Cerebellar nuclear complex (tissue), 1 donor: ENCODE measurements at regions not wholly inside any gene's neighbourhood (a gene's known extent, or its start where the extent isn't known, plus 50 kb on each side); places are given as distances from the start of the nearest gene placed in this dataset.

Source experiments
- DNase-seq, 2 experiments: peaks; one replicate each; lab custom pipeline; 2025; lab: John Stamatoyannopoulos, UW

DNA sequence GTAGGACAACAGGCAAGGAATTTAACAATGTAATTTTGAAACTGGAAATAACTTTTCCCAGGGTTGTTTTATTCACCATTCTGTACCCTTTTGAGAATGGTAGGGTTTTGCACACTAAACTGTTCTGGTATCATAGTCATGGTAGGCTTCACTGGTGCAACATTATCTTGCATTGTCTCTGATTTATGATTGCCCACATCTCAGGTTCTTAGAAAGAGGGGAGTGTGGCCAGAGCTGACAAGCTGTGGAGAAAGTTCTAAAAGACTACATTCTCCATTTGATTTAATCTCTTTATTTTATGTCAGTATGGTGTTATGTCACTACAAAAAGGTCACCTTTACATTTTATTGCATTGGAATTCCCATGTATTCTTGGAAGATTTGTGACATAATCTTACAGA is 447.3 kb downstream of the GRIA2 start:
- DNase-seq: no peak

DNA sequence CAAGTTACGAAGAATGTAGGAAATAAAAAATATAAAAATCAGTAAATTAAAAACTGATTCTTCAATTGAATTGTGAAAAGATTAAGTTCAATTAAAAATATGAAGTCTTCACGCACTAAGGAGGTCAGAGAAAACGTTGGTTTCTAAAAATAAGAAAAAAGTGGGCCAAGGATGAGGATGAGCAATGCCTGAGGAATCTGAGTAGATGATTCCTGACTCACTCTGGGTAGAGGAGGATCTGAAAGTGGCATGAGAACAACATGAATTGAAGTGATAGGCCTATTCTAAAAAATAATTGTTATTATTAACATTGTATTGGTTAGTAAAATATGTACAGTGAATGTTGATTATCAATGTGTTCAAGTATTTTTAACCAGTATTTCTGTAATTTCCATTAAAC is 444.2 kb downstream of the GRIA2 start:
- DNase-seq: no peak

DNA sequence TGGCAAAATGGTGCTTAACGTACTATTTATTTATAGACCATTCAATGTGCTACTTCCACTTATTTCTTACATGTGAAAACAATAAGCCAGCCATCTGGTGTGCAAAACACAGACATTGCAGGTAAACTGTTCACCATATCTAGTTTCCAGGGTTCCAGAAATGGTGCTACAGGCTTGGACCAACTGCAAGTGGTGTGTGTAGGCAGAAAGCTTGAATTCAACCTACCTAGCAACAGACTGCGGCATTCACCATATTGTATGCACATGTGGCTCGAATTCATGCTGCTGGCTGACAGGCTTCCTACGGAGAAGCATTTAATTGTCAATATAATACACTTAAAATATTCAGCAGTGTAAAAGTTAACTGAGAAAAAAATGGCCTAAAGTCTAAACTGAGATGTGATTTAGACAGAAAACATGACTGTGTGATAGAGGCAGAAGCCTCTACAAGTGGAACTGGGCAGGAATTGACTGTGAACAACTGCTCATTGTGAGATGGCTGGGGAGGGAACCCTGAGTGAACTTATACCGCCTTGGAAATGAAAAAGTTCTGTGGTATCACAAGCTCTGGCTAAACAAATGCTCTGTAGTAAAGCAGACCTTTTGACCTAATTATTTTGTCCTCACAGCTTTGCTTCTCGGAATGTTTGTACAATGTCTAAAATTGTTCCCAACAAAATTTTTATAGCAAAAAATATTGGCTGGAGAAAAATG is 434.7 kb downstream of the GRIA2 start:
- no peak for DNase-seq

DNA sequence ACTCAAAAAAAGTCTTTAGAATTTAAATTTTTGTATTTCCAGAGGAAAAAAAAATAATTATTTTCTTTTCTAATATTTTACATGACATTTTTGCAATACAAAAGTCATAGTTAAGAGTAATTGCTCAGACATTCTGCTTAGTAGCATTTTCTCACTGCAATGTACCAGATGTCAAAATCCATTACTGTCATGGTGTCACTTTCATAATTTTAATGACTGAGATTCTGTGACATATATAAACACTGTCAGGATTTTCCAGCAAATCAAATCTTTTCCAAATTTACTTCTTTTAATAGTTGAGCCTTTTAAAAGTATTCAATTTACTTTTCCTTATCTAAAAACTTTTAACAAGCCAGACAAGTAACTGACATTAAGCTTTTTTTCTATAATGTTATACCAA is 422.7 kb downstream of the GRIA2 start:
- DNase-seq: no peak

DNA sequence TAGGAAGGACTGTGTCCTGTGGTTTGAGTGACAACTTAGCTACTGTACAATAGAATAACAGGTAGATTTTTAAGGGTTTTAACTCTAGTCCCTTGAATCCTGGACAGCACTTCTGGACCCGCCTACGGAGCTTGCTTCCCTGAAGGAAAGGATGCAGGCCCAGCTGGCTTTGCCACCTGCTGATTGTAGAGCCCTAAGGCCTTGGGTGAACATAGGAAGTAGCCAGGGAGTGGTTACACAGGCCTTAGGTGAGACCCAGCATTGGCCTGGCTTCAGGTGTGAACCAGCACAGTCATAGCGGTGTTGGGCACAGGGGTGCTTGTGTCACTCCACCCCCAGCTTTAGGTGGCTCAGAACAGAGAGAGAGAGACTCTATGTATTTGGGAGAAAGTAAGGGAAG is 413.5 kb downstream of the GRIA2 start:
- DNase-seq: no peak

DNA sequence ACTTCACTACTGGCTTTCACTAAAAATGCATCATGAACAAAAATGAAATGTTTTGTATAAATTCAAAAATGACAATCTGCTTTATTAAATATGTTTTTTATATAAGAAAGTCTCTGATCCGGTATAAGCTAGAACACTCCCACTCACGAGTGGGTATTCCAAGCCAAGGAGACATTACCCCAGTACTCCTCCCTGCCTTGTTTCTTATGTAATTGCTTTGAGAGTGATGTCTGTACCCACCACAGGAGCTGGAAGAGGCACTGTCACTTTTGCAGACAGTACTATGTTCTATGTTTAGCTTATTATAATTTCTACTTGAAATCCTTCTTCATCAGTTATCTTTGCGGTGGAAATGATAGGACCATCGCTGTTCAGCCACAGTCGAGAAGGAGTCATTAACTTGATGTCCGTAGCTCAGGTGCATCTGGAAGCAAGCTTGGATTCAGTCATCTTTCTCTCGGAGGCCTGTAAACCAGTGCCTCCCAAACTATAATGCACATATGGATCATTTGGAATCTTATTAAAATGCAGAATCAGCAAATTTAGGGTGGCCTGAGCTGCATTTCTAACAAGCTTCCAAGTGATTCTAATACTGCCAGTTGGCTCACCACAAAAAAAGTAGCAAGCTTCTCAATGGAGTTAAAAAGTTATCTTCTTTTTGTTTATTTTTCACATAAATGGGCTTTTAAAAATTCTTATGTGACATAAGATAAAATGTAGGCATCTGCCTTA is 396.4 kb downstream of the GRIA2 start:
- no peak for DNase-seq

DNA sequence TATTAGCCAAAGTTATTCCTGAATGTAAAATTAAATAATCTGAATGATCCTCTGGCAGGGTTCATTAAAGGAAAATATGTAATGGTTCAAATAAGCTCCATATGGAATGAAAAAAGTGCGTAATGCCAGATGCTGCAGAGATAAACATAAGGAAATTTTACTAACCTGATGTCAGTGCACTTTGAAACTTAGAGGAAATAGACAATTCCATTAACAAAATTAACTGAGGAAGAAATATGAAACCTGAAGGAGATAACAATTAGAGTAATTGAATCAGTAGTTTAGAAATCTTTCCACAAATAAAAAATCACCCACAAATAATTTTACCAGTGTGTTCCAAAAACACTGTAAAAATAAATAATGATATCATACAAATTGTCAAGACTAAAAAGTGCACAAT is 387.5 kb downstream of the GRIA2 start:
- DNase-seq: no peak

DNA sequence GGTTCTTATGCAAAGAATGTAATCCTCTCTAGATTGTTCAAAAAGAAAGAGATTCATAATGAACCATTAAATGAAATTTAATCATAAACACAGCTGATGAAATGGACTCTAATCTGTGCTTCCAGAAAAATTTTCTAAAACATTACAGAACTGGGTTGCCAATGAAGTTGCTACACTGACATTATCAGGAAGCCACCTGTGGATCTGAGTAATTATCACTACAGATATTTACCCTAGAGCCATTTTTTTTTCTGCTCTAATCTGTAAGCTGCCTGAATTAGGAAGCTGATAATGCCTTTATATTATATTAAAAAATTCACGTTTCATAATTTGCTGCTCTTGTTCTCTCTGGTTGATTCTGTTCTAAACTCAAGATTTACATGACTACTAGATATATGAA is 380.1 kb downstream of the GRIA2 start:
- no peak for DNase-seq

DNA sequence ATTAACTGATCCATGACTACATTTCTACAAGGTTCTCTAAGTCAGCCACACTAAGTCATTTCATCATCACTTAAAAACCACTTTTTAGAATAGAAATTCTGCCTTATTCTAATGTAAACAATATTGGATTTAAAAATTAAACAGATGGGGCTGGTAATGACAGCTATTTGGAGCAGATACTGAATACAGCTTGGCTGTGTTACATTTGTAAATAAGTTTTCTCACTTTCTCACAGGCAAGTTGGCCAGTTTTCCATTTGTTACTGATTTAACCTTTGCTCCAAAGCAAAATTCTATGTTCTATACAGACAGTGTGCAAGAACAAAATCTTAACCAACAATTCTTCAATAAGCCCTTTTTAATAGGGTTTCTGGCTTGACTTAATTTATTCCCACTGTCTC is 370.7 kb downstream of the GRIA2 start:
- DNase-seq: no peak

DNA sequence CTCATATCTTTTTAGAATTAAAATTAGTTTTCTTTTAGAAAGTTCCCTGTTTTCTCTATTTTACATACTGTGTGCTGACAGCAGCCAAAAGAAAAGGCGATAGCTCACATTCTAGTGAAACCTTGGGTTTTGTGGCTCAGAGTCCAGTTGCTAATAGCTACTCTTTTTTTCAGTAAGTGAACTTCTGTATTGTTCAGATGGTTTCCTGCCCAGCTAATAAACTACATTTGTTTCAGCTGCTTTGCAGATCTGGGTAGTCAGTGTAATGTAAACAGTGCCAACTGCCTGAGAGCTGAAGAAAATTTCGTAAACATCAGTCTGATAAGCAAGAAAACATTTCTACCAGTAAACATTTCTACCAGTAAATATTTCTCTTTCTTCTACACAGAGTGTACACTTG is 370.2 kb downstream of the GRIA2 start:
- DNase-seq: no peak

DNA sequence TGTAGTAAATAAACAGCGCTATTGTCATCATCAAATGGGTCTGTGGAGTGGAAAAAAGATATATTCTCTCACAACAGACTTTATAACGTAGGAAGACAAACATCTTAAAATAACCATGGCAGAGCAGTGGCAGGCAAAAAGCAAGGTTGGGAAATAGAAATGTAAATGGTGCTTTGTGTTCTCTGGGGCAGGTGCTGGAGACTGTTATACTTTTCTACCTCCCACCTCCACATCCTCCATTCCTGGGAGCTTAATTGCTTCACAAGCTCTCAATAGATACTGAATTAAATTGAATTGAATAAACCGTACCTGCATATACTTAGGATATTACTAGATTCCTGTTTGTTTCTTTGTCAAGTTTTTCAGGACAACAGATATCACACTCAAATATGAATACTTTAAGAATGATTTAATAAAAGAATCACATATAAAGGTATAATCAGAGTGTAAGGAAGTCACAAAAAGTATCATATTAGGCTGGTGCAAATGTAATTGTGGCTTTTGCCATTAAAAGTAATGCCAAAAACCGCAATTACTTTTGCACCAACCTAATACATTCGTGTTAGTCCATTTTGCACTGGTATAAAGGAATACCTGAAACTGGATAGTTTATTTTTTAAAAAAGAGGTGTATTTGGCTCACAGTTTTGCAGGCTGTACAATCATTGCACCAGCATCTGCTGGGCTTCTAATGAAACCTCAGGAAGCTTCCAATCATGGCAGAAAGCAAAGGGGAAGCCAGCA is 367.3 kb downstream of the GRIA2 start:
- no peak for DNase-seq

DNA sequence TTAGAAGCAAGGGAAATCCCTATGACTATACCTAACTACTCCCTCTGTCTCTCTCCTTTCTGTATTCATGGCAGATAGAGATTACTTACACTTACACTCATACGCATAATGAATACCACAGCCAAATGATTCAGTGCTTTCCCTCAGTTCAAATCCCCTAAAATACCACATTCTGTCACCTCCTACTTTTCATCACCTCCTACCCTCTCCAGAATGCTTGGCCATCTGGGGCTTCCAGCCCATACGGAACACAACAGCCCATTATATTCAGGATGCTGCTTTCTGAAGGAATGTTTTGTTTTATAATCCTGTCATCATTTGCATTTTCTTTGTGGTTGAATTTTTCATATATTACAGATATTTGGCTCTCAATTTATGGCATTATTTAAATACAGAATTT is 361.6 kb downstream of the GRIA2 start:
- no peak for DNase-seq

DNA sequence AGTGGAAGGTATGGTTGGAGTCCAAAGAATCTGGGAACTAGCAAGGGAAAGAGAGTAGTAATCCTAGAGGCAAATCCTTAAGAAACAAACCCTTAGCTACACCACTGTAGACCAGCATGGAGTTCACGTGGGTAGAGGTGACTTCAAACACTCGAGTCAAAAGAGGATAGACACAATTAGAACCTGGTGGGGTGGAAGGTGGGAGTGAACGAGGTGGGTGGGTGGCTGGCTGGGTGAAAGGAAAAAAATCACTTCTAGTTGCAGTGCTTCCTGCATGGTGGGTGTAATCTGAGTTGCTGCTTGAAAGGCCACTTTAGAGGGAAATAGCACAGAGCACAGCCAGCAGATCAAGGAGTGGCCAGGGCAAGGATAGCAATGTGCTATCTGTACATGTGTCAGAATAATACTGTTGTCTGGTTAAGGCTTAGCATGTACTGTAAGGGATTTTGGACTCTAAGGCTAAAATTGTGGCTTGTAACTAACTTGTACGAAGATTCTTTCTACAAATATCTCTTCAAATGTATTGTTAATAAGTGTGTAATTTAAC is 356.2 kb downstream of the GRIA2 start:
- DNase-seq: no peak

DNA sequence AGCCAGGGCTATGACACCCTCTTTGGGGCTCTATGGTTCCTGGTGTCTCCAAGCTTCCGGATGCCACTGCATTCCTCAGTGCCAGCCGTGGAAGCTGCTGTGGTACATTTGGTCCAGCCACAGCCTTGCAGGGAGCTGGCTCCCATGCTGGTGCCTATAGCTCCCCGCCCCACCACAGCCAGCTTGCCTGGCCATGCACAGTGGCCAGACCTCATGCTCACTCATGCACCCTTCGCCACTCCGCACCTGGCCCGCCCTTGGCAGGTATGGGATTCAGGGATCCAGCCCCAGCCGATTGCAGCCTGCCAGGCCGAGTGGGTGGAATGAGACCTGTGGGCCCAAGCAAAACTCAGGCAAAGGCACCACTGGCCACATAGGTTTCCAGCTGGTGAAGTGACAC is 354.8 kb downstream of the GRIA2 start:
- DNase-seq: no peak

DNA sequence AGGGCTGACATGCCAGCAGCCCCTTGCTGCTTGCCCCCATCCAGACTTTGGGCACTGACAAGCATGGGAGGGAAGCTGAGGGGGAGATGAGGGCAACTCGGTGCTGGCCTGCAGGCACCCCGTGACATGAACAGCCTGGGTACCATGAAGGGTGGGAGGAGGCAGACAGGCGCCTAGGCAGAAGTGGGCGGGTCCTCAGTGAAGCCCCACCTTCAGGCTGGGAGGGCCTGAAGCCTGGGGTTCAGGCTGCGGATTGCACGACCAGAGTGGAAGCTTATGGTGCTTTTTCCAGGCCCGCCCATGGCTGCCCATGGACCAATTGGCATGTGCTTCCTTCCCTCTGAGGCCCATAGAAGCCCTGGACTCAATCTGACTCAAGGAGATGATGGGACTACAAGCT is 354.1 kb downstream of the GRIA2 start:
- DNase-seq: no peak

DNA sequence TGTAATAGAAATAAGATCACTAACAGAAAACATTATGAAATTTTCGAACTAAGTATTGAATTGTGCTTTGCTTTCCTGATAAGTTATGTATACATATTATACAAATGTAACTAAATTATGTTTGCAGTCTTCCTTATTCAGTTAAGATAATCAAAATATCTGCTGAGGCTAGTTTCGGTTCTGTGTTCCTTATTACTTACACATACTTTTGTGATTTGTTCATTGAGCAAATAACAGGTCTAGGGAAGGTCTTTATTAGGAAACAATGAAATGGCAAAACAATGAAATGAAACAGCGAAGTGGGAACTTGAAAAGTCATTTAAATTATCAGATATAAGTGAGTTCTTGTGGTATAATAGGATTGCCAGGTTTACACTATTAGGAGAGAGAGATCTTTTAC is 352.4 kb downstream of the GRIA2 start:
- DNase-seq: no peak

DNA sequence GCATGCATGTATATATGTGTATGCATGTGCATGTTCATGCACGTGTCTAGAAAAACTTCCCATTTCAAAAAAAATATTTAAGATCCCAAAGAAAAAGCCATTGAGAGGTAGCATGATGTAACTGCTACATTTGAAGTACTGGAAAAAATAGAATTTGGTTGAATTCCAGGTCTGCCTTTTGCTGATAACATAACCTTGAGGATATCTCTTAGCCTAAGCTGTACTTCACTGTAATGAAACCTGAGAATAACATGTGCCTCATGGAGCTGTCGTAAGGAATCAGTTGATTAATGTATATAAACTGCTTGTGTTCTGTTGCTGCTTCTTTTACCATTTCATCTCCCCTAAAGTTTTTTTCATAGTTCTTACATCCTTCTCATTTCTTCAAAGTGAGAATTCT is 351.8 kb downstream of the GRIA2 start:
- no peak for DNase-seq

DNA sequence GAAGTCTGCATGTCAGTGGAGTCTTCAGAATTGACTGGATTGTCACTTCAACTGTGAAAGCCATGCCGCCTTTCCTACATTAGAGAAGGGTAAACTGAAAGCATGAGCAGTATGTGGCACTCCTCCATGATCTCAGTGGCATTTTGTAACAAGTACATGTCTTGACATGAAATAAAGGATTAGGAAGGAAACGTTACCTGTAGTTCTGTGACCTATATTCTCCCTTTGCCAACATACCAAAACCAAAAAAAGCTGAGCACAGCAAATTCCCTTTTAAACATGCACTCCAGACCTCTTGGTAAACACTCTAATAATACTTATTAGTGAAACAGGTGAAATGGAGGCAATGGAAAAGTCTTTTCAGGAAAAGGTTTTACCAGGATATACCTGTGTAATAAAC is 344.2 kb downstream of the GRIA2 start:
- no peak for DNase-seq

DNA sequence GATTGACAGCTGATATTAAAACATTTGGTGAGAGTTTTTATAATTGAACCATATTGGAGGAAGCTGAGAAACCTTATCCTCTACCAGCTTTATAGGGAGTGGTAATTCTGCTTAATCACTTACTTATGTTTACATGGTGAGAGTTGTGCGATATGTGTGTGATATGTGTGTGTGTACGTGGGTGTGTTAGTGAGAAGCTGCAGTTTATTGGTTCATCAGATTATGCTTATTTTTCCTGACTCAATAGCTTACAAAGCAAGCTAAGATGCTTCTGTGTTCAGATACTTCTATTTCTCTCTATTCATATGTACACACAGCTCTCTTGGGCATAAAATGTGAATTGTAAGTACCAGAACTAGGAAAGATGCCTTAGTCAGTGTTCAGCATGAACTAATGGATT is 343.7 kb downstream of the GRIA2 start:
- no peak for DNase-seq

DNA sequence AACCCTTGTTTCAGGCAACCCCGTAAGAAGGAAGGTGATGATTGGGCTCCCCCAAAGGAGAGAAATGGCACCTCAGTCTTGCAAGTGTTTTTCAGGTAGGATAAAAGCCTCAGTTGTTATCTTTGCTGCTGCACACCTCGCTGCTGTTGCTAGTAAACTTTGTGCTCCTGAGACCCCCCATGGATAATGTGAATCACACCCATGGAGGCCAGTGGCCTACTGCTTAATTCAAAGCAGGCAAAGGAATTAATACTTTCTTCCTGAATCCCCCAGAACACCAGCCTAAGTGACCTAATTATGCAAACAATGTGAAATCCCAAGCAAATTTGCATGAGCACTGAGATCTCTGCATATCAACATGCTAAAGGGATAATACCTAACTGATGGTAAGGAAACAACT is 337.5 kb downstream of the GRIA2 start:
- DNase-seq: no peak

DNA sequence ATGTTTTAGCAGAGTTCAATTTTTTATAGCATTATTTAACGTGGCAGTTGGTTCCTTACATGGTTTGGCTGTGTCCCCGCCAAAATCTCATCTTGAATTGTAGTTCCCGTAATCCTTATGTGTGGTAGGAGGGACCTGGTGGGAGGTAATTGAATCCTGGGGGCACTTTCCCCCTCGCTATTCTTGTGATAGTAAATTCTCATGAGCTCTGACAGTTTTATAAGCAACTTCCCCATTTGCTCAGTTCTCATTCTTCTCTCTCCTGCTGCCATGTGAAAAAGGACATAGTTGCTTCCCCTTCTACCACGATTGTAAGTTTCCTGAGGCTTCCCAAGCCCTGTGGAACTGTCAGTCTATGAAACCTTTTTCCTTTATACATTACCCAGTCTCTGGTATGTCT is 329.5 kb downstream of the GRIA2 start:
- DNase-seq: no peak

DNA sequence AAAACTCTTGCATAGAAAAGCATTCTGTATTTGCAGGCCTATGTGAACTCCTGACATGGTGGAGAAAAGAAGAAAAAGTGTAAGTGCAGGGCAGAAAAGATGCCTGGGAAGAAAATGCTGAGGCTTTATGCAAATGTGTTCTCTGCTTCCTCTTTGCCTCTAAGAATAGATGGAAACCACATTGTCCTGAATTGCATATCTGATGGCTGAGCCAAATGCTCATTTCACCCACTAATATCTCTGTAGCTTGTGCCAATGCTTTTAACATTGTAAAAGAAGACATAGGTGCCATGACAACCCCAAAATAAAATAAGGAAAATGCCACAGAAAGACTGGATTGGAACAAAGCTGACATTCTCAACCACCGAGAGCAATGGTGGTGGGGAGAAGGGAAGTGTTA is 307.4 kb downstream of the GRIA2 start:
- no peak for DNase-seq

DNA sequence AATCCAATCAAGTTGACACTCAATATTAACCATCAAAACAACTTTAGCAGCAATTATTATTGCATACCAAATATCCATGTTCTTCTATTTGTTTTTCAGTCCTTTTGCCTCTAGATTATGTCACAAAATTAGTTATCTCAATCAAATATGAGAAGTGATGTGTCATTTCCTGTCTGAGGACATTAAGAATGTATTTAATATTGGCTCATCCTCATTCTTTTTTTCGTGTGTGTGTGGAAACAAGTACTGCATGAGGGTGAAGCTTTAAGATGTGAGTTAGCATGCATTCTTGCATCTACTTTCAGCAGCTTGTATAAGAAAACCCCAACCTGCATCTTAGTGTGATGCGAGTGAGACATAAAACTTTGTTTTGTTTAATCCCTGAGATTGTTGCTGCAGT is 301.4 kb downstream of the GRIA2 start:
- DNase-seq: no peak
